Prostate gland (tissue), 2 donors: ENCODE measurements at regions not wholly inside any gene's neighbourhood (a gene's known extent, or its start where the extent isn't known, plus 50 kb on each side); places are given as distances from the start of the nearest gene placed in this dataset.

Experiments
- CTCF ChIP-seq, 4 experiments: fragments of 200-600 bp in 2 of 4; fragments of 450-650 bp in 2 of 4; sonication (generic) in 2 of 4; IDR thresholded peaks; 1 replicate in 3 of 4; 2 replicates in 1 of 4; pipeline ENCODE4 v1.5.1; 2016 to 2019; ENCODE audit warnings: antibody characterized with exemption in 4 of 4, mild to moderate bottlenecking in 2 of 4, moderate library complexity in 2 of 4
- POLR2A ChIP-seq: fragments of 450-650 bp; IDR thresholded peaks from one replicate; pipeline ENCODE4 v1.6.1; 2016; ENCODE audit warnings: antibody characterized with exemption, mild to moderate bottlenecking
- POLR2AphosphoS5 ChIP-seq: sonication (generic); formaldehyde crosslinking; IDR thresholded peaks from one replicate; pipeline ENCODE4 v1.6.1; 2017; ENCODE audit warnings: antibody characterized with exemption

DNA sequence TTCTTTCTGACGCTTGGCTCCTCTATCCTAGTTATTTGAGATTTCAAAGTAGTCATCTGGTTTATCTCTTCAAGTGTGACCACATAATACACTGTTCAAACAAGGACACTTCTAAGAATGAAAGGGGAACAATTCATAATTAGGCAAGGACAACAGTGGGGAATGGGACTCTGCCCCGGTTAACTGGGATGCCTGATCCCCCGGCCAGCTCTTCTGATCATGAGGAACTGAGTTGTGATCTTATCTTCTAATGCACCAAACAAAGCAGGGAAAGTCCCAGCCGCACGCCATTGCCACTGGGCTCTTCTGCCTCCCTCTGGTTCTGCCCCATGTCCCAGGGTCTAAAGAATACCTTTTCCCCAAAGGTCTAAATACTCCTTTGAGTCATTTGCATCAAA lies 158.2 kb upstream of the IRF2BP2 start:
- TF ChIP-seq POLR2A = no peak
- TF ChIP-seq CTCF (IDR thresholded peaks at IDR 0.05) = no peak
- TF ChIP-seq POLR2AphosphoS5 = no peak
